Stomach smooth muscle (tissue), 2 donors: ENCODE measurements at regions not wholly inside any gene's neighbourhood (a gene's known extent, or its start where the extent isn't known, plus 50 kb on each side); places are given as distances from the start of the nearest gene placed in this dataset.

Experiments used
- H3K27ac ChIP-seq: one replicate; pipeline ENCODE4 v1.7.0; 2013; ENCODE audit warnings: mild to moderate bottlenecking, low read length, inconsistent platforms
- H3K27me3 ChIP-seq, 2 donors: one replicate each; pipeline ENCODE4 v1.7.0; 2013; ENCODE audit warnings: low read length in 2 of 2; ENCODE audit not compliant: insufficient read depth in 2 of 2, control insufficient read depth in 1 of 2
- H3K36me3 ChIP-seq, 2 donors: one replicate each; pipeline ENCODE4 v1.7.0; 2013; ENCODE audit warnings: low read length in 2 of 2; ENCODE audit not compliant: control insufficient read depth in 2 of 2, insufficient read depth in 2 of 2
- H3K4me1 ChIP-seq: one replicate; pipeline ENCODE4 v1.7.0; 2013; ENCODE audit warnings: low read length; ENCODE audit not compliant: control insufficient read depth, insufficient read depth
- H3K4me3 ChIP-seq, 2 donors: one replicate each; pipeline ENCODE4 v1.7.0; 2013; ENCODE audit warnings: low read length in 2 of 2
- H3K9ac ChIP-seq, 2 donors: one replicate each; pipeline ENCODE4 v1.7.0; 2013; ENCODE audit warnings: low read length in 2 of 2, mild to moderate bottlenecking in 1 of 2
- H3K9me3 ChIP-seq, 2 donors: one replicate each; pipeline ENCODE4 v1.7.0; 2013; ENCODE audit warnings: low read length in 2 of 2; ENCODE audit not compliant: control insufficient read depth in 2 of 2
- donor health status: healthy.
- donor health status: Pancreatic carcinoma.

DNA sequence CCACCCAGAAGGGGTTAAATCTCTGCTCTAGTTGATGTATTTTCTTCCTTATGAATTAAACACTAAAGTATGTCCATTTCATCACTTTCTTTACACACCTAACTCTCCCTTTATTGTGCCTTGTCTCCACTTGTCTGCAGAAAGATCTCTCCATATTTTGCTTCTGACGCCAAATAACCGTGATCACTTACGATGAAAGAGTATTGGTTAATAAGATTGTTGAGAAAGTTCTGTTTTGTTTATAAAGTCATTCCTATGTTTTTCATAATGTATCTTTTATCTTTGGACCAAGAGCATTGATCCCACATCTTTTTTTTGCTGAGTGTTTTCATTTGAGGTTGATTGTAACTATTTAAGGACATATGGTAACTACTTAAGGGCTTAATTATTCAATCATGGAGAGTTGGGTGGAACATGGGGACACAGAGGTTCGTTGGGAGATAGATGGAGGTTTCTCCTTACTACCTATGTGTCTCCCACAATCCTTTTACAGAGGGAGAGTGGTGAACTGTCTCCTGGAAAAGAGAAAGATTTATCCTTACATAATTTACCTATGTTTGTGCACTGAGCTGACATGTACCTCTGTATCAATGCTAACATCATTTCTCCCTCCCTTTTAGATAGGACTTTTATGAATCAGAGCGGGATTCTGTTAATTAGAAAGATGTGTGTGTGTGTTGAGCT, 120.7 kb upstream of the SLC38A2 start:
- Histone ChIP-seq H3K4me3 (no peak overlapping the region), H3K27ac (no peak overlapping the region), H3K9me3 (no peaks in the 10 kb centered on the region), H3K27me3 (no peaks in the 10 kb centered on the region), H3K36me3 (no peaks in the 10 kb centered on the region), H3K4me1 (peaks cover 12% of the 10 kb centered on the region), H3K9ac (no peak overlapping the region)

- Histone ChIP-seq H3K9ac (no peak overlapping the region), H3K9me3 (no peaks in the 10 kb centered on the region), H3K27ac (no peak overlapping the region), H3K36me3 (no peaks in the 10 kb centered on the region), H3K27me3 (no peaks in the 10 kb centered on the region), H3K4me3 (no peak overlapping the region), H3K4me1 (peaks cover 12% of the 10 kb centered on the region)
These were observed 120.0 kb upstream of the SLC38A2 start for GRCh38 chr12:46492471-46493085.

DNA sequence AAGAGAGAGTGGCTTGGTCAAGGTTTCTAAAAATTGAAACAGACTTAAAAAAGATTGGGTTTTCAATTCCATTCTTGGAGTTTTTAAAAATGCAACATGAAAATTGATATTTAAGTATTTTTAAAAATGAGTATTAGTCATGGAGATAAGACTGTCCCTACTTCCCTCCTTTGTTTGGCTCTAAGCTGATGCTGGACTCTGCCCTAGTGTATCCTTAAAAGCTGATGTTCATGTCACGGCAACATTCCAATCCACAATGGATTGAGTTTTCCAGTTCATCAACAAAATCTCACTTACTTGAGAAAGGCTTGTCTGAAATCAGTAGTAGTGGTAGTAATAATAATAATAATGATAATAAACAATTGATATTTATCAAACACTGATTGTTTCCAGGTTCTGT, 119.0 kb upstream of the SLC38A2 start:
- H3K4me1 ChIP-seq, result peaks cover 12% of the 10 kb centered on the region
- H3K9ac ChIP-seq, result no peak overlapping the region
- no peak overlapping the region for H3K4me3 ChIP-seq
- no peaks in the 10 kb centered on the region for H3K9me3 ChIP-seq
- no peaks in the 10 kb centered on the region for H3K27me3 ChIP-seq
- no peak overlapping the region for H3K27ac ChIP-seq
- H3K36me3 ChIP-seq, result no peaks in the 10 kb centered on the region

GRCh38 chr12:46490635-46491034, 118.1 kb upstream of the SLC38A2 start:
- Histone ChIP-seq H3K27ac (no peak overlapping the region), H3K36me3 (no peaks in the 10 kb centered on the region), H3K9ac (no peak overlapping the region), H3K4me3 (no peak overlapping the region), H3K4me1 (peaks cover 12% of the 10 kb centered on the region), H3K27me3 (no peaks in the 10 kb centered on the region), H3K9me3 (no peaks in the 10 kb centered on the region)

GRCh38 chr12:46489951-46490388, 117.4 kb upstream of the SLC38A2 start:
- Histone ChIP-seq H3K36me3 (no peaks in the 10 kb centered on the region), H3K27ac (peak overlapping the region; percentile 37), H3K4me3 (no peak overlapping the region), H3K27me3 (no peaks in the 10 kb centered on the region), H3K9ac (no peak overlapping the region), H3K4me1 (peaks cover 12% of the 10 kb centered on the region), H3K9me3 (no peaks in the 10 kb centered on the region)

- H3K9me3 ChIP-seq, result no peaks in the 10 kb centered on the region
- H3K27me3 ChIP-seq, result no peaks in the 10 kb centered on the region
- H3K9ac ChIP-seq, result no peak overlapping the region
- no peak overlapping the region for H3K27ac ChIP-seq
- H3K36me3 ChIP-seq, result no peaks in the 10 kb centered on the region
- peaks cover 12% of the 10 kb centered on the region for H3K4me1 ChIP-seq
- no peak overlapping the region for H3K4me3 ChIP-seq
These were observed 115.1 kb upstream of the SLC38A2 start for GRCh38 chr12:46487567-46488131.

DNA sequence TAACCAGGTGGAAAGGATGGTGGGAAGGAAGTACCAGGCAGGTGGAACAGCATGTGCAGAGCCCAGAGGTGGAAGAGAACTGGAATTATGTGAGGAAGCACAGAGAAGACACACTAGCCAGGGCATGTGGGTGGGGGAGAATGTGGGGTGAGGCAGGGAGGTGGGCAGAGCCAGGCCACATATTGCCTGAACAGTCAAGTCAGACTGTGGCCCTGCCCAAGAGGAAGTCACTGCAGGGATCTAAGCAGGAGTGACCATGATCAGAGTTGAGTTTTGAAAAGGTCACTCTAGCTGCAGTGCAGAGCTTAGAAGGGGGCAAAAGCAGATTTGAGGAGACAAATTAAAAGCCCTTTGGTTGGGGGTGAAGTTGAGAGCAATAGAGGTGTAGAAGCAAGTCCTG, 114.0 kb upstream of the SLC38A2 start:
- H3K4me1 ChIP-seq, result peaks cover 12% of the 10 kb centered on the region
- no peaks in the 10 kb centered on the region for H3K27me3 ChIP-seq
- H3K9me3 ChIP-seq, result no peaks in the 10 kb centered on the region
- no peak overlapping the region for H3K4me3 ChIP-seq
- no peak overlapping the region for H3K9ac ChIP-seq
- H3K27ac ChIP-seq, result no peak overlapping the region
- no peaks in the 10 kb centered on the region for H3K36me3 ChIP-seq

DNA sequence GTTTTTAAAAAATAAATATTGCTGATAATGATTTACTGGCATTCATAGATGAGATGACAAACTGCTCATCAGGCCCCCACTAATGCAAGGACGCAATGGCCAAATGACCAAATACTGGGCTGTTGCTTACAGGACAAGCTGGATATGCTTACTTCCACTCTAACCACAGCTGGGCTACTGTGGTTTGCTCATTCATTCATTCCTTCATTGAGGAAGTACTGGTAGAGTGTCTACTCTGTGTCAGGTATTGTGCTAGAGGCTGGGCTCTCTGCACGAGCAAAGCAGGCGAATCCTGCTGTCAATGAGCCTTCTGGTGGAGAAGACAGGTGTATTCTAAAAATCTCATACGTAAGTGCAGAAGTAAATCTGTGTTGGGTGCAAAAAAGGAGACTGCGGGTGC, 113.3 kb upstream of the SLC38A2 start:
- no peak overlapping the region for H3K27ac ChIP-seq
- no peaks in the 10 kb centered on the region for H3K27me3 ChIP-seq
- H3K9me3 ChIP-seq, result no peaks in the 10 kb centered on the region
- no peak overlapping the region for H3K4me3 ChIP-seq
- H3K36me3 ChIP-seq, result no peaks in the 10 kb centered on the region
- peaks cover 11% of the 10 kb centered on the region for H3K4me1 ChIP-seq
- no peak overlapping the region for H3K9ac ChIP-seq

GRCh38 chr12:46484396-46485061, 112.0 kb upstream of the SLC38A2 start:
- Histone ChIP-seq H3K27ac (no peak overlapping the region), H3K4me1 (peaks cover 3% of the 10 kb centered on the region), H3K36me3 (no peaks in the 10 kb centered on the region), H3K4me3 (no peak overlapping the region), H3K9me3 (no peaks in the 10 kb centered on the region), H3K27me3 (no peaks in the 10 kb centered on the region), H3K9ac (no peak overlapping the region)

DNA sequence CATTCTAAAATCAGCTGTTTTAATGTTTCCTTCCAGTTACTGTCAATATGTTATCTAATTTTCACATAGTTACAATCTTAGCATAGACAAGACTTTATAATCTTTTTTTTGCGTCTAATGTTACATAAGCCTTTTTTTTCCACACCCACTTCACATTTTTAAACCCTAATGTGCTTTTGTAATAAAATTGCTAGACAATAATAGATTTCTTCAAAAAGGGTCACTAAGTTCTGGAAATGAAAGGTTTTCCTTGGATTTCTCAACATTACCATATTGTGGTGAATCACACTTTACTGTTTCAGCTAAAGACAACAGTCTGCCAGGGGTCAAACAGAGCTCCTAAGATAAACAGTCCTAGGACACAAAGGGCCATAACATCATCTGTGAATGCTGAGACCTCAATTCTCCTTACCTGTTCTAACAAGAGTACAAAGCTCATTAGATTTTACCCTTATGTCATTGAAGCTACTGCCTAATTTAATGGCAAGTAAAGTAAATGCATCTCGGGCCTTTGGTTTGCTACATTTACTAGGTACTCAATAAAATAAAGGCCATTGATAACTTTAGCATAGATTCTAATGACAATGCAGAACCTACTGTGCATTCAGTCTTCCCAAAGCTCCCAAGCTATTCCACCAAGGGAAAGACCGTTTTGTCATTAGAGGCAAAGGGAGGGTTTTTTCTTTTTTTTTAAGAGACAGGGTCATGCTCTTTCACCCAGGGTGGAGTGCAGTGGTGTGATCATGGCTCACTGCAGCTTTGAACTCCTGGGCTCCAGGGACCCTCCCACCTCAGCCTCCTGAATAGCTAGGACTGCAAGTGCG, 111.2 kb upstream of the SLC38A2 start:
- Histone ChIP-seq H3K4me3 (no peak overlapping the region), H3K4me1 (no peaks in the 10 kb centered on the region), H3K9ac (no peak overlapping the region), H3K27ac (no peak overlapping the region), H3K27me3 (no peaks in the 10 kb centered on the region), H3K36me3 (no peaks in the 10 kb centered on the region), H3K9me3 (no peaks in the 10 kb centered on the region)
